ENCODE measurements at regions not wholly inside any gene's neighbourhood (a gene's known extent, or its start where the extent isn't known, plus 50 kb on each side); places are given as distances from the start of the nearest gene placed in this dataset.

- DNase-seq = no peak
Measured at GRCh38 chr20:10961651-10962288, 288.0 kb upstream of the JAG1 start.

- no peak for DNase-seq
Measured at GRCh38 chr20:10962937-10963336, 289.1 kb upstream of the JAG1 start.

- peak; percentile 2 for DNase-seq
Measured at GRCh38 chr20:10963717-10964266, 290.0 kb upstream of the JAG1 start.

- no peak for DNase-seq
Measured at GRCh38 chr20:10965936-10966470, 292.2 kb upstream of the JAG1 start.

- no peak for DNase-seq
Measured at GRCh38 chr20:10970109-10970508, 296.3 kb upstream of the JAG1 start.

GRCh38 chr20:10971096-10971495 is 297.3 kb upstream of the JAG1 start:
- no peak for DNase-seq

GRCh38 chr20:10972219-10972860 is 298.5 kb upstream of the JAG1 start:
- no peak for DNase-seq

GRCh38 chr20:10976051-10976450 is 302.3 kb upstream of the JAG1 start:
- DNase-seq = no peak

- DNase-seq = no peak
Measured at GRCh38 chr20:10978019-10978702, 304.4 kb upstream of the JAG1 start.

GRCh38 chr20:10978713-10979112 is 304.9 kb upstream of the JAG1 start:
- DNase-seq = no peak

- DNase-seq = no peak
Measured at GRCh38 chr20:10982692-10983091, 308.9 kb upstream of the JAG1 start.

GRCh38 chr20:10984294-10984693 is 310.5 kb upstream of the JAG1 start:
- DNase-seq = no peak

GRCh38 chr20:10984913-10985312 is 311.1 kb upstream of the JAG1 start:
- DNase-seq = no peak

GRCh38 chr20:10985536-10985935 is 311.7 kb upstream of the JAG1 start:
- DNase-seq = no peak

GRCh38 chr20:10986586-10986985 is 312.8 kb upstream of the JAG1 start:
- no peak for DNase-seq

GRCh38 chr20:10987651-10988383 is 314.0 kb upstream of the JAG1 start:
- no peak for DNase-seq

GRCh38 chr20:10990625-10991382 is 317.0 kb upstream of the JAG1 start:
- no peak for DNase-seq

- DNase-seq = no peak
Measured at GRCh38 chr20:10992731-10993130, 318.9 kb upstream of the JAG1 start.

- DNase-seq = peak; percentile 1
Measured at GRCh38 chr20:10994991-10995700, 321.3 kb upstream of the JAG1 start.

GRCh38 chr20:10998476-10998875 is 324.7 kb upstream of the JAG1 start:
- DNase-seq = no peak

- DNase-seq = no peak
Measured at GRCh38 chr20:11000416-11000815, 326.6 kb upstream of the JAG1 start.

GRCh38 chr20:11001302-11001701 is 327.5 kb upstream of the JAG1 start:
- no peak for DNase-seq
